ENCODE measurements at regions not wholly inside any gene's neighbourhood (a gene's known extent, or its start where the extent isn't known, plus 50 kb on each side); places are given as distances from the start of the nearest gene placed in this dataset.

DNA sequence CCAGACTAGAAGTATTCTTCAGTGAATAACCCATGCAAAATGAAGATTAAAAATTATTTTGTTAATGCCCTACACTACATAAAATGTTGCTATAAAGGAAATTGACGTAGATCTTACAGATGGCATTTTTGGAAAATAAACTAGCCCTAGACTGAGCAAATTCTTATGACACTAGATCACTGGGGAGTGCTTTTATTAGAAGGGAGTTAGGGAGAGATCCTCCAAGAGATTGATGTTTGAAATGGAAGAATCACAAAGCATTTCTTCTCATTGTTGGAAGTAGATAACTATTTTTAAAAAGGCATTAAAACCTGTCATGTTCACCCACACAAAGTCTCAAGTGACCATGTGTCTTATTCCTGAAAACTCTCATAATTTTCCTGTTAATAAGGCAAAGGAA lies 351.1 kb upstream of the TLE4 start:
- no peak for DNase-seq (ENCODE audit: low spot score)

GRCh38 chr9:79221084-79221483 lies 350.7 kb upstream of the TLE4 start:
- DNase-seq (ENCODE audit: low spot score), result no peak

GRCh38 chr9:79222483-79222882 lies 349.3 kb upstream of the TLE4 start:
- DNase-seq (ENCODE audit: low spot score), result no peak

DNA sequence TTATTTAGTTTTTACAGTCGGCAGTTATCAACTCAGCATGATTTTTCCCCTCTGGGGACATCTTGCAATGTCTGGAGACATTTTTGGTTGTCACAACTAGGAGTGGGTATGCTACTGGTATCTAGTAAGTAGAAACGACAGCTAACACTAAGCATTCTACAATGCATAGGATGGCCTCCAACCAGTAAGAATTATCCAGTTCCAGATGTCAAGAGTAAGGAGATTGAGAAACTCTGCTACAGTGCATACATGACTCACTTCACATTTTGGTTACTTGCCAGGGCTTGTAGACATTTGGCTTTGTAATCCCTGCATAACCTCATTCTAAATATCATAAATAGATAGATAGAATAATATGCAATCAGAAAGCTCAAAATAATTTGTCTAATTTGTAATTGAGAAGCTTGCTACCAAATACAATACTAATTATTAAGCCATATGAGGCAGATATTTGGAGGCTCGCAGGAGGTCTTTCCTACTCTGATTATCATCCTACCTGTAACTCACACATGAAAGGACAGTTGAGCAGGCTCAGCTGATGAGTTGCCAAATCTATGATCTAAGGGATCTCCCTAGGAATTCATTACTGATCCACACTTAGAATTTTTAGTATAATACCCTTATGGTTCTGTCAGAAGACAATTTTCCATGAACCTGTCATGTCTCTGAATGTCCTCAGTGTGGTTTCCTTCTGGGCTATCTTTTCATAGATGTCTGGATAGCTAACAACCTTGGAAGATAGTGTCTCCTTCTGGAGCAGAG lies 346.9 kb upstream of the TLE4 start:
- DNase-seq (ENCODE audit: low spot score), result no peak

- no peak for DNase-seq (ENCODE audit: low spot score)
These were observed 338.2 kb upstream of the TLE4 start for GRCh38 chr9:79233542-79233941.

- DNase-seq (ENCODE audit: low spot score), result no peak
These were observed 335.3 kb upstream of the TLE4 start for GRCh38 chr9:79236466-79236865.

- no peak for DNase-seq (ENCODE audit: low spot score)
These were observed 333.9 kb upstream of the TLE4 start for GRCh38 chr9:79237861-79238260.

DNA sequence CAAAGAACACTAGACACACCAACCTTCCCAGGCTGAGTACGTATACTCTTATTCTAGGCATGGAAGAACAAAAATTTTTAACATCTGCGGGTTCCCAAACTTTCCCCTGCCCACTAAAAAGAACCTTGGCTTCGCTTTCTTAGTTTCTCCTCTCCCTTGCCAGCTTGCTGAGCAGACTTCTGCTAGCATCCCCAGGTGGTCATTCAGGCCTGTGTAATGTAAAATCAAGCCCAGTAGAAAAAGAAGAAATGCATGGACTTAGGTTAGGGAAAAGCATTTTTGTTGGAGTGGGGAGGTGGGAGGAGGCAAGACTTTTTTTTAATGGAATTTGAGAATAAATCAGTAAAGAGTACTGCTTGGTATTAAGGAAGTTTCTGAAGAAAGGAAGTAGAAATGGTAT lies 331.0 kb upstream of the TLE4 start:
- DNase-seq (ENCODE audit: low spot score), result no peak

DNA sequence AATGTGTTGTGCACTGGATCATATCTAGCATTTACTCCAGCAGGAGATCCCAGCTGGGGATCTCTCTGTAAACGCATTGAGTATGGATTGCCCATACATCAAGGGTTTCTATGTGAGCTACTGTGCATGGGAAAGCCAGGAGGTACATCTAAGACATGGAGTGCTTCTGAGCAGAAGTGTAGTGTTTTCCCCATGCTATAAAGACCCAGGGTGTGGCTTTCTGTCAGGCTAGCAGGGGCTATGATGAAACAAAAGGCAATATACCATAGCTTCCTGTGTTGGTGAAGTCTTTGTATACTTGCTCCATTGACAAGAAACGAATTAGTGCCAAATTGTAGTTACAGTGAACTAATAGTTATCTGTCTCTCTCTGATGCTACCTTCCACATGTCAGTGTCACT lies 329.3 kb upstream of the TLE4 start:
- no peak for DNase-seq (ENCODE audit: low spot score)

GRCh38 chr9:79246170-79246569 lies 325.6 kb upstream of the TLE4 start:
- DNase-seq (ENCODE audit: low spot score), result no peak

DNA sequence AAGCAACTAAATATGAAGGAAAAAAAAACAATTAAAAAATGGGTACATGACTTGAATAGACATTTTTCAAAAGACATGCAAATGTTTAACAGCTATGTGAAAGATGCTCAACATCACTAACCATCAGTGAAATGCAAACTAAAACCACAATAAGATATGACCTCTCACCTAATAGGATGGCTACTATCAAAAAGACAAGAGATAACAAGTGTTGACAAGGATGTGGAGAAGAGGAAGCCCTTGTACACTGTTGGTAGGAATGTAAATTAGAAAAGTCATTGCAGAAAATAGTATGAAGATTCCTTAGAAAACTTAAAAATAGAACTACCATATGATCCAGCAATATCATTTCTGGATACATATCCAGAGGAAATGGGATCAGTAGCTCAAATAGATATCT lies 324.7 kb upstream of the TLE4 start:
- DNase-seq (ENCODE audit: low spot score), result no peak

DNA sequence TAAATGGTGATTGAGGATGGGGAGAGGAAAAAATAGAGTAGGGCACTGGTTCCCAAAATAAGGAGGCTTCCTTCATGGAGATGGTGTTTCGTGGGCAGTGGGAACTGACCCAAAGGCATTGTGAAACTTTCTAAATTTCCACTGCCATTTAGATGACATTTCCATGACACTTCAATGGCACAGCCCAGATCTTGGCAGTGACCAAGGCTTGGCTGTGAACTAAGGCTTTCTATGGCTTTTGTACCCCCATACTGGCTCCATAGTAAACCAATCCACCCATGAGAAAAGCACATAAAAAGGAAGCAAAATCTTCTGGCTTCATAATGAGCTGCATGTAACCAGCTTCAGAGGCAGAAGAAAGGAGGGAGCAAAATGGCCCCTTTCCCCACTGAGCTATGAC lies 321.0 kb upstream of the TLE4 start:
- no peak for DNase-seq (ENCODE audit: low spot score)

GRCh38 chr9:79254900-79255650 lies 316.7 kb upstream of the TLE4 start:
- no peak for DNase-seq (ENCODE audit: low spot score)

- DNase-seq (ENCODE audit: low spot score), result no peak
These were observed 316.0 kb upstream of the TLE4 start for GRCh38 chr9:79255651-79256260.

- DNase-seq (ENCODE audit: low spot score), result no peak
These were observed 315.0 kb upstream of the TLE4 start for GRCh38 chr9:79256691-79257213.

DNA sequence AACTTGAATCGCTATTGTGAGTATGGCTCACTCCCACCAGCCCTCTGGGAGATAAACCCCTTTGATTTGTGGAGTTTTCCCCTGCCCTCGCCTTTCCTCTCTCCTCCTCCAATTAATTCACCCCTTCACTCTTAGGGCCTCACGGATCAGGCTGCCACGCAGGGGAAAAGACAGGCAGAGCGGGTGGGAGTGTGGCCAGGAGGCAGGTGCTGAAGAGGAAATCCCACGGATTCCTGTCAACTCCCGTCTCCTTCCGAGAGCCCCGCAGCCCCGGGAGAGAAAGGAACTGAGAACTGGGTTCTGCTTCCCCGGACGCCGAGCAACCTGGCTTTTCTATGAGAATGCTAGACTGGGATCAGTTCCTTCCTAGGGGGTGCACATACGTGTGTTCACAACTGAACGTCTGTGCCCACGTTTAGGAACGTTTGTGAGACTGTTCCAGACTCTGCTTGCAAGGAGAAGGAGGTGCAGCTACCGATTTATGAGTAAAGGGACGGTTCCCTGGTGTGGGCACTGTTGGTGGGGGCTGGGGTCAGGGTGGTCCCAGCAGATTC lies 314.5 kb upstream of the TLE4 start:
- DNase-seq (ENCODE audit: low spot score), result no peak

DNA sequence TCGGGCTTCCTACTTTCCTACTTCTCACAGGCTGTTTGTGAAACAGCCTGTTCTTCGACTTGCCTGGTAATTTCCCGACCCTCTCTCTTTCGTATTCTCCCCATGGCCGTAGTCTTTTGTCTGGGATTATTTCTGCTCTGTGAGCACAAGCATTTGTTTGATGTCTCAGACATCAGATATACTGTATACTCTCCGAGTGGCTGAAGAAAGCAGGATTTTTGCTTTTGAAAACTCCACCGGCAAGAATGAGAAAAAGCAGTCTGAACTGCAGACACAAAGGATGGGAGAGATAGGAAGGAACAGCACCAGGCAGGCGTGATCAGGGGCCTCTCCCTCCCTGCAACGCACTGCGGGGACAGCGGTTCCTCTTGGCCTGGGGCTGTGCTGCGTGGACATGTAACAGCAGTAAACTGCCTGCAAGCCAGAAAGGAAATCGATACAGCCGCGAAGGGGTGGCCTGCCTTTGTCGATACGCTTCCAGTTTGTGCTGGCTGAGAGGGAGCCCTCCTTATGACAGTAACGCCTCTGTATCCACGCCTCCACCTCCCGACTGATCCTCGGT lies 313.9 kb upstream of the TLE4 start:
- no peak for DNase-seq (ENCODE audit: low spot score)

GRCh38 chr9:79259858-79260257 lies 311.9 kb upstream of the TLE4 start:
- no peak for DNase-seq (ENCODE audit: low spot score)

- DNase-seq (ENCODE audit: low spot score), result no peak
These were observed 308.1 kb upstream of the TLE4 start for GRCh38 chr9:79263628-79264027.

- DNase-seq (ENCODE audit: low spot score), result no peak
These were observed 307.7 kb upstream of the TLE4 start for GRCh38 chr9:79264041-79264440.

DNA sequence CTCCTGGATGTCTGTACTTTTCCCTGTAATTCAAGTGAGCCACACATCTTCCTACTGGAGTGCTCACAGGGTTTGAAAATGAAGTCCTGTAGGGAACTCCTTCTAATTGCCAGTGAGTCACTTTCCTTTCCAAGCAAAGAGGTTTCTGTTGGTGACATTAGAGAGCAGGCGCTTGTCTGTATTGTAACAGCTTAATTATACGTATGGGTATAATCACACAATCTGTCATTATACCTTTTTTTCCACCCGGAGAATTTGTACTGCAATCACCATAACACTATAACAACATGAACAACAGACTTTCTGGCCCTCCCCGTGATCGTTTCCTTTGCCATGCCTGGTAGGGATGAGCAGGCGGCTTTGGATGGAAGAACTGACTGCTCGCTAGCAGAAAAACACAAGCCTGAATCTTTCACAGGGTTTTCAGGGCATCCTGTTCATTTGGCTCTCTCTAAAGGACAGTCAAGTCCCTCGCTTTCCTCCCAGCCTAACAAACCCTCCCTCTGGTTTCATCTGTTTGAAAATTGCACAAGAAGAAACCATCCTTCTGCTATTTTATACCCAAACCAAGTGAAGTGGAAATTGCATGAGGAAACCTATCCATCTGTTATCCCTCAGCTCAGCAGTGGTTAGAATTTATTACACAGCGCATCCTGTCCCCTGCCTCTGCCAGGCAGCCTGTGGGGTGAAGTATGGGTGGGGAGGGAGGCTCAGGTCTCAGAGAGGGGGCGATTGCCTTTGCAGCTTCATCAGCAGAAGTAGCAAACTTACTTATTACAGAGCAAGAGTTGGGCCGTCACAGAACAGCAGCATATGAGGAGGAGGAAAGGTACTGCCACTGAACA lies 307.0 kb upstream of the TLE4 start:
- DNase-seq (ENCODE audit: low spot score), result no peak

Measured in hematopoietic multipotent progenitor cell treated with erythropoietin and hydrocortisone succinate and interleukin-3 and kit ligand, for 17 days (in vitro differentiated cells).